Naive thymus-derived CD4-positive, alpha-beta T cell (primary cell): ENCODE measurements at regions not wholly inside any gene's neighbourhood (a gene's known extent, or its start where the extent isn't known, plus 50 kb on each side); places are given as distances from the start of the nearest gene placed in this dataset.

Source experiments
- ATAC-seq: fragments of 150-1000 bp; cut with Tn5 transposase; 2 replicates; pipeline ENCODE4 v1.10.0; 2021; ENCODE audit warnings: mild to moderate bottlenecking, moderate library complexity
- CTCF ChIA-PET: fragments of 350-600 bp; sonication (Branson Sonifier 250); formaldehyde crosslinking; loops from one replicate; lab custom pipeline; 2021; ENCODE audit warnings: antibody characterized with exemption; lab: Charles Lee
- POLR2A ChIA-PET: fragments of 350-600 bp; sonication (Branson Sonifier 250); formaldehyde crosslinking; loops from one replicate; lab custom pipeline; 2021; ENCODE audit warnings: antibody characterized with exemption, inconsistent platforms; lab: Charles Lee
- DNase-seq, 9 donors: peaks; one replicate each; pipeline versions ENCODE4 v3.0.0 to v3.0.0-alpha.2; 2020 to 2022; ENCODE audit warnings: mixed read lengths in 1 of 9
- H3K27ac ChIP-seq: one replicate; pipeline ENCODE4 v1.7.0; 2013; ENCODE audit warnings: mild to moderate bottlenecking, low read depth, low read length, moderate library complexity
- H3K27me3 ChIP-seq, 2 donors: one replicate each; pipeline ENCODE4 v1.7.0; 2013; ENCODE audit warnings: low read length in 2 of 2, mild to moderate bottlenecking in 2 of 2, moderate library complexity in 2 of 2; ENCODE audit not compliant: control insufficient read depth in 2 of 2, insufficient read depth in 2 of 2
- H3K36me3 ChIP-seq, 3 experiments: 1 replicate in 2 of 3; 2 replicates in 1 of 3; pipeline ENCODE4 v1.7.0; 2013; ENCODE audit warnings: low read length in 3 of 3, mild to moderate bottlenecking in 3 of 3, moderate library complexity in 1 of 3; ENCODE audit not compliant: insufficient read depth in 3 of 3, control insufficient read depth in 2 of 3
- H3K4me1 ChIP-seq, 2 donors: one replicate each; pipeline ENCODE4 v1.7.0; 2013; ENCODE audit warnings: low read length in 2 of 2, mild to moderate bottlenecking in 2 of 2, moderate library complexity in 1 of 2; ENCODE audit not compliant: control insufficient read depth in 2 of 2, insufficient read depth in 2 of 2
- H3K4me3 ChIP-seq: 2 replicates; pipeline ENCODE4 v1.7.0; 2013; ENCODE audit warnings: mild to moderate bottlenecking, low read length
- H3K9me3 ChIP-seq, 3 experiments: 1 replicate in 2 of 3; 2 replicates in 1 of 3; pipeline ENCODE4 v1.7.0; 2013; ENCODE audit warnings: low read length in 3 of 3; ENCODE audit not compliant: control insufficient read depth in 2 of 3
- H3K27ac Mint-ChIP-seq, 9 donors: one replicate each; pipeline ENCODE4 v1.8.0; 2020 to 2022; ENCODE audit warnings: mixed read lengths in 9 of 9, mild to moderate bottlenecking in 8 of 9, moderate library complexity in 5 of 9, inconsistent platforms in 2 of 9
- H3K27me3 Mint-ChIP-seq, 5 donors: one replicate each; pipeline ENCODE4 v1.8.0; 2021 to 2022; ENCODE audit warnings: mixed read lengths in 5 of 5, mild to moderate bottlenecking in 1 of 5
- H3K36me3 Mint-ChIP-seq, 5 donors: one replicate each; pipeline ENCODE4 v1.8.0; 2020 to 2022; ENCODE audit warnings: mixed read lengths in 5 of 5, mild to moderate bottlenecking in 3 of 5, inconsistent platforms in 1 of 5
- H3K4me1 Mint-ChIP-seq, 7 donors: one replicate each; pipeline ENCODE4 v1.8.0; 2020 to 2022; ENCODE audit warnings: mixed read lengths in 7 of 7, mild to moderate bottlenecking in 3 of 7, inconsistent platforms in 1 of 7
- H3K4me3 Mint-ChIP-seq, 10 donors: one replicate each; pipeline ENCODE4 v1.8.0; 2020 to 2022; ENCODE audit warnings: mild to moderate bottlenecking in 10 of 10, mixed read lengths in 10 of 10, moderate library complexity in 6 of 10, inconsistent platforms in 2 of 10
- H3K9me3 Mint-ChIP-seq, 11 donors: one replicate each; pipeline ENCODE4 v1.8.0; 2020 to 2022; ENCODE audit warnings: mixed read lengths in 11 of 11, mild to moderate bottlenecking in 4 of 11, inconsistent platforms in 1 of 11, moderate library complexity in 1 of 11
- intact Hi-C, 2 donors: fragments of 100-400 bp; cut with micrococcal nuclease; formaldehyde crosslinking; loops; one replicate each; pipeline ENCODE4 v1.15.1; 2023

DNA sequence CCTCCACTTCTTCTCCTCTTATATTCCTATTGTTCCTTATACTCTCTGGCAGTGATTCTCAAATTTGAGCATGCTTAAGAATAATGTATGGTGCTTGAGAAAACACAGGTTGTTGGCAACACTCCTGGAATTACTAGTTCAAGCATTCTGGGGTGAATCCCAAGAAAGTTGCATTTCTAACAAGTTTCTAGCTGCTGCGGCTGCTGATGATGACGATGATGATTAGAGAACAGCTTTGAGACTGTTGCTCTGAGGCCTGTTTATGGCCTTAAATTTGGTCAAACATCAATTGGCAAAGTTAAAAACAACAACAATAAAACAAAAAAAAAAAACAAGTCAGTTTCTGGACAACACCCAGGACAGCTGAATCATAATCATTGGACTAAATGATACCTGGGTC lies 961.9 kb downstream of the CDH11 start:
- no peaks in the 10 kb centered on the region for H3K4me1 ChIP-seq
- Mint-ChIP-seq H3K4me1 (no peaks in the 10 kb centered on the region), H3K4me3 (no peak overlapping the region), H3K27me3 (no peaks in the 10 kb centered on the region), H3K27ac (no peak overlapping the region), H3K9me3 (peaks cover 5 to 23% (median 11%) of the 10 kb centered on the region in 11 donors), H3K36me3 (peaks cover 0 to 10% (median 0%) of the 10 kb centered on the region in 5 donors)
- ATAC-seq (no peak), DNase-seq (no peak)
- ChIA-PET POLR2A (no interaction called here), CTCF (no interaction called here)
- H3K27me3 ChIP-seq: no peaks in the 10 kb centered on the region
- peaks cover 0 to 5% (median 0%) of the 10 kb centered on the region in 3 experiments for H3K9me3 ChIP-seq
- intact Hi-C loops: no loop called here
- H3K27ac ChIP-seq: no peak overlapping the region
- H3K36me3 ChIP-seq: no peaks in the 10 kb centered on the region
- no peak overlapping the region for H3K4me3 ChIP-seq

DNA sequence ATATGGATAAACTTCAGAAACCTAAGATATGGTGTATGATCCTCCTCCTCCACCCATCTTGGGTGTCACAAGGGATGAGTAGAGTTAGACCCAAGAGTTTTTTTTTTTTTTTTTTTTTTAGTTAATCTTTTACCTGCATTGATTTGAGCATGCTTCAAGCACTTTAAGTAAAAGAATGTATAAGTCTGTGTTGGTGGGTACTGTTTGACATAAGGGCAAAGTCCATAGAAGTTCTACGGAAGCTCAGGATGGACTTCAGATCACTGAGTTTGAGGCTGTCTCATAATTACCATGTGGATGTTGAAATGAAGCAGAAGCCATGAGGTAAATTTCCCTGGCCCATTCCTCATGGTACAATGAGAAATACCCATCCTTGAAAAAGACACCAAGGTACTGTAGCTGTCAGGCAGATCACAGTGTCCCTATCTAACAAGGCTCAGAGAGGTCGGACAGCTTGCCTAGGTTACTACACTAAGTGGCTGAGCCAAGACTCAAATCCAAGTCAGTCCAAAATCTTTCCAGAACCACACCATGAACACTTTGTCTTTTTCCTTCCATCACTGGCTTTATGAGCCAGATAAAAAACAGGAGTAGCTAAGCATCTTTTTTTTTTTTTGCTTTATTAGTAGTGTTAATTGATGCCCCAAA lies 962.8 kb downstream of the CDH11 start:
- ChIA-PET CTCF (no interaction called here), POLR2A (no interaction called here)
- Histone ChIP-seq H3K27ac (no peak overlapping the region), H3K9me3 (peaks cover 0 to 5% (median 0%) of the 10 kb centered on the region in 3 experiments), H3K4me3 (no peak overlapping the region), H3K27me3 (no peaks in the 10 kb centered on the region), H3K36me3 (no peaks in the 10 kb centered on the region), H3K4me1 (no peaks in the 10 kb centered on the region)
- no peak for ATAC-seq
- Mint-ChIP-seq H3K36me3 (peaks cover 0 to 3% (median 0%) of the 10 kb centered on the region in 5 donors), H3K4me1 (no peaks in the 10 kb centered on the region), H3K4me3 (no peak overlapping the region), H3K27ac (no peak overlapping the region), H3K27me3 (no peaks in the 10 kb centered on the region), H3K9me3 (peaks cover 3 to 20% (median 8%) of the 10 kb centered on the region in 11 donors)
- intact Hi-C loops: no loop called here
- DNase-seq: no peak

DNA sequence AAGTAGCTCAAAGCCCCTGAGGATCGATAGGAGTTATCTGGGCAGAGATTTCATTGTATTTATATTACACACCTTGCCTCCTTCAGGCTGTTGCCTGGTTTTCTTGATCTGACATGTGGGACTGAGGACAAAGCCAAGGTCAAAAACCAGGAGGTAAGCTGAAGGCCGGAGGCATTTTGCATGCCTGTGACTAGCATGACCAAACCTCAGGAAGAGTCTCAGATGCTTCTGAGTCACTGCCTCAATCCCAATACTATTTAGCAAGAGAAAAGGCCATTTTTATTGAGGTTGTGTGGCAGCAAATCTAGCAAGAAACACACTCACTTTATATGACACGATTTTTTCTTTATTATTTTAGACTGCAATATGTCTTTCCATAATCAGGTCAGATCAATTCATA lies 968.1 kb downstream of the CDH11 start:
- ATAC-seq: no peak
- no peaks in the 10 kb centered on the region for H3K4me1 ChIP-seq
- POLR2A ChIA-PET: no interaction called here
- H3K9me3 ChIP-seq: peaks cover 0 to 5% (median 0%) of the 10 kb centered on the region in 3 experiments
- H3K4me3 ChIP-seq: no peak overlapping the region
- peaks cover 5 to 27% (median 10%) of the 10 kb centered on the region in 11 donors for H3K9me3 Mint-ChIP-seq
- H3K27me3 Mint-ChIP-seq: no peaks in the 10 kb centered on the region
- intact Hi-C loops: no loop called here
- H3K4me3 Mint-ChIP-seq: no peak overlapping the region
- no peak for DNase-seq
- no peaks in the 10 kb centered on the region for H3K36me3 ChIP-seq
- H3K27me3 ChIP-seq: no peaks in the 10 kb centered on the region
- no peak overlapping the region for H3K27ac Mint-ChIP-seq
- H3K4me1 Mint-ChIP-seq: no peaks in the 10 kb centered on the region
- peaks cover 0 to 7% (median 0%) of the 10 kb centered on the region in 5 donors for H3K36me3 Mint-ChIP-seq
- no peak overlapping the region for H3K27ac ChIP-seq
- CTCF ChIA-PET: no interaction called here

DNA sequence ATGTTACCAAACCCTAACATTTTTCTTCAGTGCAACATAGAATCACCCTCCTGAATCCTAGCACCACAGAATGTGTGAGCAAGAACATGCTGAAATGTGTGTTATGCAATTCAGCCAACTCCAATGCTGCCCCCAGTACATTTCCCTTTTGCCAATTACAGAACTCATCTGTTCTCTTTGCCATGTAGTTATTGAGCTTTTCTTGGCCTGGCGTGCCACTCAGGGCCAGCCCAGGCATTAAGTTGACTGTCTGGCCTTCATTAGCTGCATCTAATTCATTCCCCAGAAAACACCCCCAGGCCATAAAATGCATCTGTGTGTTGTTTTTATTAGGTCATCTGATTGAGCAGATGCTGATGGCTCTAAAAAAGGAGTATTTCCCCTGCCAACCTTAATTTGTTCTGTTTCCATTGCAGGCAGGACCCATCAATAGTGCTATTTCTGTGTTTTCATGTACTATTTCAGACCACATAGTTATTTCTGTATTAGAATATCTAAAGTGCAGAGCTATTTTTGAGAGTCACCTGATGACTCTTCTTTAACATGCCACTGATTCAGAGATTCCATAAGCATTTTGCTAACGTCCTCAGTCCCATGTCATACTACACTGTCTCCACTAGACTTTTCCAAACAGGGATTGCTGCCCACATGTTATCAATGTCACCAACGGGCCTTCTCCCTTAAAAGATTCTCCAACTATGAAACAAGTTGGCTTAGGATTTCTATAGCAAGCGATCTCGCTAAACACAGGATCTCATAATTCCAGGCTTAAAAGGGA lies 969.7 kb downstream of the CDH11 start:
- Histone ChIP-seq H3K36me3 (no peaks in the 10 kb centered on the region), H3K4me1 (no peaks in the 10 kb centered on the region), H3K4me3 (no peak overlapping the region), H3K27me3 (no peaks in the 10 kb centered on the region), H3K27ac (no peak overlapping the region), H3K9me3 (no peaks in the 10 kb centered on the region)
- peaks cover 5 to 24% (median 11%) of the 10 kb centered on the region in 11 donors for H3K9me3 Mint-ChIP-seq
- ATAC-seq: no peak
- H3K36me3 Mint-ChIP-seq: peaks cover 0 to 8% (median 0%) of the 10 kb centered on the region in 5 donors
- no peak for DNase-seq
- intact Hi-C loops: no loop called here
- ChIA-PET CTCF (no interaction called here), POLR2A (no interaction called here)
- no peaks in the 10 kb centered on the region for H3K4me1 Mint-ChIP-seq
- H3K27me3 Mint-ChIP-seq: no peaks in the 10 kb centered on the region
- H3K4me3 Mint-ChIP-seq: no peak overlapping the region
- no peak overlapping the region for H3K27ac Mint-ChIP-seq

DNA sequence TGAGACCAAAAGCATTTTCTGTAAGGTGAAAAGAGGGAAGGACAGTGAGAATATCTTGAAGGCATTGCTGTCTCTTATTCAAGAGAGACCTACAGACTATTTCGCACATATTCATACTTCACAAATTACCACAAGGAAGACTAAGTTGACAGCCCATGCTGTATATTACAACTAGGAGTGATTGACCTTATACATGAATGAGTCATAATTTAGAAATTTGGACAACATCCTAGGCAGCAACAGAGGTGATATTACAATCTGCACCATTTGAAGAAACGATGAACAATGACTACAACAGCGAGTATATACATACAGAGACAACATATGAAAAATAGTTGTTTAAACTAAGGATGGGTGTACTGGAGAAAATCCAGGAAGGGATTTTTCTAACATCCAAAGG lies 971.7 kb downstream of the CDH11 start:
- Histone ChIP-seq H3K27ac (no peak overlapping the region), H3K36me3 (no peaks in the 10 kb centered on the region), H3K4me3 (no peak overlapping the region), H3K9me3 (no peaks in the 10 kb centered on the region), H3K4me1 (no peaks in the 10 kb centered on the region), H3K27me3 (no peaks in the 10 kb centered on the region)
- Mint-ChIP-seq H3K4me3 (no peak overlapping the region), H3K9me3 (peaks cover 5 to 20% (median 11%) of the 10 kb centered on the region in 11 donors), H3K27ac (no peak overlapping the region), H3K4me1 (no peaks in the 10 kb centered on the region), H3K36me3 (peaks cover 0 to 8% (median 0%) of the 10 kb centered on the region in 5 donors), H3K27me3 (no peaks in the 10 kb centered on the region)
- ChIA-PET POLR2A (no interaction called here), CTCF (no interaction called here)
- intact Hi-C loops: no loop called here
- DNase-seq (no peak), ATAC-seq (no peak)

DNA sequence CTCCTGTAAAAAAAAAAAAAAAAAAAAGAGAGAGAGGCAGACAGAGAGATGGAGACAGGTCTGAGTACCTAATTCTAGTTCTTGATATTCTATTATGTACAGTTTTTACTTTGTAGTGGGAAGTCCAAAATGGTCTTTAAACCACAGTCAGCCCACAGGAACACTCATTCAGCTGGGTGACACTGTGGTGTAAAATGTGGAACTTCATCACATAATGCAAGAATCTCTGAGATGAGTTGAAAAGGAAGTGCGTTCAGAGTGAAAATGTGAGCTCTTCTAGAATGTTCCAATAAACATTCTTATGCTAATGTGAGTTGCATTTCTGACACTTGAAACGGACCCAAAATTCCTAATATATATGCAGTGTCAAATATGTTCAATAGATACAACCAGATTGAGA lies 972.1 kb downstream of the CDH11 start:
- intact Hi-C loops: no loop called here
- POLR2A ChIA-PET: no interaction called here

More for the DNA sequence above, 972.1 kb downstream of the CDH11 start:
- DNase-seq (no peak), ATAC-seq (no peak)
- no peak overlapping the region for H3K27ac ChIP-seq
- no peaks in the 10 kb centered on the region for H3K27me3 Mint-ChIP-seq
- H3K27ac Mint-ChIP-seq: no peak overlapping the region
- H3K36me3 ChIP-seq: no peaks in the 10 kb centered on the region
- no peaks in the 10 kb centered on the region for H3K27me3 ChIP-seq
- H3K4me1 ChIP-seq: no peaks in the 10 kb centered on the region
- H3K36me3 Mint-ChIP-seq: peaks cover 0 to 8% (median 0%) of the 10 kb centered on the region in 5 donors
- H3K9me3 ChIP-seq: no peaks in the 10 kb centered on the region
- no peaks in the 10 kb centered on the region for H3K4me1 Mint-ChIP-seq
- H3K4me3 ChIP-seq: no peak overlapping the region
- no peak overlapping the region for H3K4me3 Mint-ChIP-seq
- H3K9me3 Mint-ChIP-seq: peaks cover 2 to 21% (median 11%) of the 10 kb centered on the region in 11 donors
- CTCF ChIA-PET: no interaction called here
